ENCODE measurements at regions not wholly inside any gene's neighbourhood (a gene's known extent, or its start where the extent isn't known, plus 50 kb on each side); places are given as distances from the start of the nearest gene placed in this dataset.
"Not testable (repeated sequence)": the region's sequence is repeated elsewhere in the genome, so short reads cannot be mapped to it uniquely, and the experiment has no call there.

GRCh38 chr6:18595774-18596530 is 208.8 kb downstream of the RNF144B start:
- peak; percentile 10 for DNase-seq

DNA sequence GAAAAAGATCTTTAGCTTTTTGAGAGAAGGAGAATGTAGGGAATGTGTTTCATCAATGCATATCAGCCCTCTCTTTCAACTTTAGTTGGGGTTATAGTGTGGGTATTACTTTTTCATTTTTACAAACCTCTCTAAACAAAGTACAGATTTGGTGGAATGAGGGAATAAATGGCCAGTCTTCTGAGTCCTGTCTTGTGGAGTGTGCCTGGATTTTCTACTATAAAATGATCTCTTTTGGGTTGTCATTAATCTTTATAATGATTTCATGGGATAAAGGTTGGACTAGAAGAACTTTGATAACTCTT is 209.3 kb downstream of the RNF144B start:
- DNase-seq, result no peak

DNA sequence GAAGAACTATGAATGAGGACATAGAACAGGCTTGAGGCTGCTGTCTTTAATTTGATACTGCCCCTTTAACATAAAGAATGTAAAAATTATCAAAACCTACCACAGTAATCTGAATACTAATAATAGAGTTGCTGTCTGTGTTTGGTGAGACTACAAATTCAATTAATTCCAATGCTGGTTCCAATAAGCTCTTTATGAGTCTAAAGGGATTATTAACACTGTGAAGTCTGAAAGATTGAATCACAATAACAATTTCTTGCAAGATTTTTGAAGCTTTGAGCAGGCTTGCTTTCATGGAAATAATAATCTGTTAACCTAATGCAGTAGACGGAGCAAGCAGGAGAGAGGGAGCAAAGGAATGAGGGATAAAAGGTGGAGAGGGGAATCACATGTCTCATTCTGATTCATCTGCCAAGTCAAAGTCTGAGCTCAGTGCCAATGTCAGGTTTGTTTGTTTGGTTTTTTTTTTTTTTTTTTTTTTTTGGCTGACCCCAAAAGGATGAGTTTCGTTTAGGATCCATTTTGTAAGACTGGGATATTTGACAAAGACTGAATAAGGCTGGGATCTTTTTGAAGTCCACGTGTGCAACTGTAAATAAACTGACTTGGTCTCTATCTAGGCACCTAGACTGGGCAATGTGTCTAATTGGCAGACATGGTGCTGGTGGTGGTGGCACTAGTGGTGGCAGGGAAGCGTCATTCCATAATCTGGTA is 211.6 kb downstream of the RNF144B start:
- DNase-seq, result no peak

- no peak for DNase-seq
Observed at GRCh38 chr6:18600255-18600654, 213.1 kb downstream of the RNF144B start.

- no peak for DNase-seq
Observed at GRCh38 chr6:18601516-18602020, 214.4 kb downstream of the RNF144B start.

GRCh38 chr6:18602931-18603330 is 215.8 kb downstream of the RNF144B start:
- DNase-seq, result no peak

- DNase-seq, result no peak
Observed at GRCh38 chr6:18603361-18603760, 216.2 kb downstream of the RNF144B start.

- DNase-seq, result no peak
Observed at GRCh38 chr6:18605841-18606240, 218.7 kb downstream of the RNF144B start.

GRCh38 chr6:18609715-18610114 is 222.6 kb downstream of the RNF144B start:
- DNase-seq, result no peak

DNA sequence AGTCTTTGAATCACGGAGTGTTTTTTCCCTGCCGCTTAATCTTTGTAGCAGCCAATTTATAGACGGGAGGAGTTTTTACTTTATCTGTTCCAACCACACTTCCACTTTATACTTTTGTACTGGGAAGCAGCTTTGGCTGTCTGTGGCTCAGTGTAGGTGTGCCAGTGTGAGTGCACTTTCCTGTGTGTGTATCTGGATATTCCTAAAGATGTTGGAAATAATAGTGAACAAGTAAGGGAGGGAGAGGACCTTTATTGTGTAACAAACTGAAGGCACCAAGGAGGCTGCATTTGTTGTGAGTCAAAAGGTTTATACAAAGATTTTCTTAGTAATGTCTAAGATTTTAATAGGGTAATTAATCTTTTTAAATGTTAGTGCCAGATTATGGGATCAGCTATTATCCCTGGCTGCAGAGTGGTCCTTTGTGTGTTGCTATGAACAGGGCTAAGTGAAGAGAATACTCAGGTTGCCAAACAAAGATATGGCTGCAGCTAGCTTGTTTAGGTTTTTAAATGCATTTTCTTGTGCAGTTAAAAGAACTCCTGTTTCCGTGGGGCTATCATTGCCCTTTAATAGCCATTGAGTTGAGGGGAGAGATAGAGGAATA is 226.3 kb downstream of the RNF144B start:
- no peak for DNase-seq

DNA sequence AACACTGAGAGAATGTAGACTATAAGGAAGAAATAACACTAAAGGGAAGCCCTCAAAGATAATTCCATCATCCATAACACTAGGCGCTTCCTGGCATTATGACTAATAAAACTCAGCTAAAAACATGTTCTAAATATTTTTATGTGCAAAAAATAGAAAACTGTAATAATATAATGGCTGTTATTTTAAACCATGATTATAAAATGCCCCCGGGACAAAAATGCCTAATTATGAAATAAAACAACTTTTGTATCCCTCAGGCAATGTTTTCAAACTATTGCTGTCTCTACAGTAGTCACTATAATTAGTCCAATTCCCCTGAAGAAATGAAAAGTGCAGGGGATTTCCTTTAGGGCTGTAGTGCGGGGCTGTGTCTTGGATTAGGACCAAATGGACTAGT is 242.4 kb downstream of the RNF144B start:
- DNase-seq, result no peak

GRCh38 chr6:18632670-18633410 is 245.7 kb downstream of the RNF144B start:
- no peak for DNase-seq

- DNase-seq, result no peak
Observed at GRCh38 chr6:18634912-18635311, 247.8 kb downstream of the RNF144B start.

DNA sequence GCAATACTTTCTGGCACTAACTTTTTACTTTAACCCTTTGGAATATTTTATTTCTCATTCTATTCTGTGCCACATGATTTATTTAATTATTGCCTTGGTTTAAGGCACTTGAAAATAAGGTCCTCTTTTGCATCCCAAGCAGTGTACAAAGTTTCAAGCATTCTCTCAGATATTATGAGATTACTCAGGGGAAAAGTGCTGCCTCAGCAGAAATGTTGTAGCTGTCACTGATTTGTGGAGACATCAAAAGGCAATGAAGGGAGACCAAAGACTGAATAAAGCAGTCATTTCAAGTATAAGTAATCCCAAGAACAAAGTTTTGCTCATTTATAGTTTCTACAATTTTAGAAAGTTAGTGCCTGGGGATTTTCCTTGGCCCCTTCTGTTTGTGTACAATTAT is 253.0 kb downstream of the RNF144B start:
- DNase-seq, result no peak

DNA sequence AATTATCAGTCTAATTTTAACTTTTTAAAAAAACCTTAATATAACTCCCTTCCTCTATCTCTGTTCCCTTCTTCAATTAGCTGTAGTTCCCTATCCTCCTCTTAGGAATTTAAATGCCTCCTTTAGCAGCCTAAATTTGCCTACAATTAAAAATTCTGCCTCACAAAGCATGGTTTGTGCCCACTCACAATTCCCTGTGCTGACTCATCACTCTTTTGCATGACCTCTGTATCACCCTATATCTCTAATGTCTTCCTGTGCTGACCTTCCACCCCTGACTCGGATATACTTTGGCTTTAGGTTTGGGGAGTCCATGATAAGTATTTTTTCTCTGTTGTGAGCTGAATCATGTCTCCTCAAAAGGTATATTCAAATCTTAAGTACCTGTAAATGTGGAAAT is 253.6 kb downstream of the RNF144B start:
- DNase-seq, result no peak

DNA sequence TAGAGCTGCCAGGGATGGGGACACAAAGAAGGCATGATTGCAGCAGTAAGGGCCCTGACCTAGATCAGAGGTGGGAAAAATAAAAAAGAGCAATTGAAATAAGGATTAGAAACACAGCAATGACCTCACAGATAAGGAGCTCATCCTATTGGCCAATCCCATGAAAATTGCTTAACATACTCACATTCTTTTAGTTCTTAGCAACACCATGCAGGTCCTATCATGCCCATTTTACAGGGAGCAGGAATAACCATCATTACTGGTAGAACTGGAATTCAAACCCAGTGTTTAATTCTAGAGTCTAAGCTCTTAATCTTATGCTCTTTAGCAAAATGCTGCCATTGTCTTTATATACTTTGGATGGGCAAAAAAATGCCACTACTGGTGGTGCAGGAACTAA is 267.7 kb downstream of the RNF144B start:
- DNase-seq, result no peak

DNA sequence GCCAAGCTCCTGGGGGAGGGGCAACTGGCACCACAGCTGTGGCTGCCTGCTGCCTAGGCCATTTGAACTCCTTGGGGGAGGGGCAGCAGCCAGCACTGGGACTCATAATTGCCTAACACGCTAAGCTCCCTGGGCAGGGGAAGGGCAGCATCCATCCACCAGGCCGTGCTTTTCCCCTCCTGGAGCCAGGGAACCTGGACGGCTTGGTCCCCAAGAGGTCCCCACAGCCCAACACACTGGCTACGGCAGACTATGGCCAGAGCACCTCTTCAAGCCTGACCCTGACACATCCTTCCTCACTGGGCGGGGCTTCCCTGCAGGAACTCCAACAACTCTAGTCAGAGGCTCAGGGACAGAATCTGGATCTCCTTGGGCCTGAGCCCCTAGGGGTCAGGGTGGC is 269.4 kb downstream of the RNF144B start:
- no peak for DNase-seq

DNA sequence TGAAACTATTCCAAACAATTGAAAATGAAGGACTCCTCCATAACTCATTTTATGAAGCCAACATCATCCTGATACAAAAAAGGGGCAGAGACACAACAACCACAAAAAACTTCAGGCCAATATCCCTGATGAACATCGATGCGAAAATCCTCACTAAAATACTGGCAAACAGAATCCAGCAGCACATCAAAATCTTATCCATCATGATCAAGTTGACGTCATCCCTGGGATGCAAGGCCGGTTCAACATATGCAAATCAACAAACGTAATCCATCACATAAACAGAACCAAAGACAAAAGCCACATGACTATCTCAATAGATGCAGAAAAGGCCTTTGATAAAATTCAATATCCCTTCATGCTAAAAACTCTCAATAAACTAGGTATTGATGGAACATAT is 272.8 kb downstream of the RNF144B start:
- not testable (repeated sequence) for DNase-seq

DNA sequence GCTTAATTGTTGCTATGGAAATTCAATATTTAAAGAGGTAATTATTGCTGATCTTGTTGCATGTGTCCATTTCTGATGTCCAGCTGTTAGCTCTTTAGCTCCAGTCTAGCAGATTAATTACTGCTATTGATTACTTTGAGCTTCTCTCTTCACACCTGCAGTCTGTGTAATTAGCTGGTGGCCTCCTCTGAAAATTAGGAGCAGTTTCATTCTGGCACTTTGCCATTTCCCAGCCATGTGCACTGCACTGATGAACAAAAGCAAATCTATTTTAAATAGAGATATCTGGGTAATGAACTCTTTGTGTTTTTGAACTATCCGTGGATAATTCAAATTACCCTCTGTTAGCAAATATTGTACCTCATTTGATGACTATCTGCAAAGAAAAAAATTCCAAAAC is 275.9 kb downstream of the RNF144B start:
- DNase-seq, result no peak

- DNase-seq, result no peak
Observed at GRCh38 chr6:18664401-18664800, 277.3 kb downstream of the RNF144B start.

DNA sequence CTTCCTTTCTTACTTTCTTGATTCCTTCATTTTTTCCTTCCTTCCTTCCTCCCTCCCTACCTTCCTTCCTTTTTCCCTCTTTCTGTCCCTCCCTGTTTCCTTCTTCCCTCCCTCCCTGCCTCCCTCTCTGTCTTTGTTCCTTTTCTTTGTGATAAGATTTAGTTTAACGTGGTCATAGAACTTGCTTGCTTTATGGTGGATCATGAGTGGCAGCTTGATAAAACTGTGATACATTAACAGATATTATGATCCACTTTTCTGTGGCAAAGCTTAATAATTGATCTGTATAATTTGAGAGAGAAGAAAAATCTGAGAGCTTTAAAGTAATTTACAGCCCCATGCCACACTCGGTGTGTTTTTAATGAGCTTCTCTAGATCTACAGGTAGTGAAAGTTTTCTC is 280.5 kb downstream of the RNF144B start:
- DNase-seq, result no peak

- no peak for DNase-seq
Observed at GRCh38 chr6:18668994-18669393, 281.8 kb downstream of the RNF144B start.

DNA sequence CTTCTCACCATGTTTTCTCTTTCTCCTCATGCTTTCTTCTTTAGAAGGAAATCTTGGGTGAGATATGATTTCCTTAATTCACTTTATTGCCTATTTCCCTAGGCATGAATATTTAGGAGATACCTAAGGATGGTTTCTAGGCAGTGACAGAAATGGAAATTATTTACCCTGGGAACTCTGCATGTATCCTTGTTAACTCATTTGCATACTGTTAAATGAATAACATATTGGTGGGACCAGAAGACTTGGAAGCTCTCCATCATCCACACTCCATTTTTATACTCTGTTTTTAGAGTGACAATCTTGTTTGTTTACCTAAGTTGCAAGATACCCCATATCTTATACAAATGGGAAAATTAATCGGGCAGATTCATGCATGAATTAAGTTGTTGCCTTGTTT is 285.7 kb downstream of the RNF144B start:
- no peak for DNase-seq

GRCh38 chr6:18674346-18674745 is 287.2 kb downstream of the RNF144B start:
- no peak for DNase-seq
